SJSA1 (cell line): ENCODE measurements at regions not wholly inside any gene's neighbourhood (a gene's known extent, or its start where the extent isn't known, plus 50 kb on each side); places are given as distances from the start of the nearest gene placed in this dataset.
"Not testable (repeated sequence)": the region's sequence is repeated elsewhere in the genome, so short reads cannot be mapped to it uniquely, and the experiment has no call there.

Source experiments
- DNase-seq, 2 experiments: peaks; one replicate each; pipeline ENCODE4 v3.0.0-alpha.2; 2015 to 2020; ENCODE audit warnings: low spot score in 2 of 2, low read depth in 1 of 2
- H3K27ac ChIP-seq: fragments of 250-450 bp; sonication (Bioruptor Pico); 2 replicates; pipeline ENCODE4 v1.5.1; 2020; ENCODE audit warnings: mild to moderate bottlenecking, moderate library complexity
- H3K27me3 ChIP-seq: fragments of 250-450 bp; sonication (Bioruptor Pico); replicated peaks from 2 replicates; pipeline ENCODE4 v1.5.1; 2020; ENCODE audit warnings: mild to moderate bottlenecking, moderate library complexity
- H3K36me3 ChIP-seq: fragments of 250-450 bp; sonication (Bioruptor Pico); 2 replicates; pipeline ENCODE4 v1.5.1; 2020; ENCODE audit warnings: mild to moderate bottlenecking
- H3K4me1 ChIP-seq: fragments of 250-450 bp; sonication (Bioruptor Pico); replicated peaks from 2 replicates; pipeline ENCODE4 v1.6.1; 2021; ENCODE audit warnings: mild to moderate bottlenecking
- H3K4me3 ChIP-seq: fragments of 250-450 bp; sonication (Bioruptor Pico); 2 replicates; pipeline ENCODE4 v1.5.1; 2020; ENCODE audit warnings: mild to moderate bottlenecking
- H3K9me3 ChIP-seq: fragments of 250-450 bp; sonication (Bioruptor Pico); replicated peaks from 2 replicates; pipeline ENCODE4 v1.5.1; 2020; ENCODE audit warnings: mild to moderate bottlenecking

DNA sequence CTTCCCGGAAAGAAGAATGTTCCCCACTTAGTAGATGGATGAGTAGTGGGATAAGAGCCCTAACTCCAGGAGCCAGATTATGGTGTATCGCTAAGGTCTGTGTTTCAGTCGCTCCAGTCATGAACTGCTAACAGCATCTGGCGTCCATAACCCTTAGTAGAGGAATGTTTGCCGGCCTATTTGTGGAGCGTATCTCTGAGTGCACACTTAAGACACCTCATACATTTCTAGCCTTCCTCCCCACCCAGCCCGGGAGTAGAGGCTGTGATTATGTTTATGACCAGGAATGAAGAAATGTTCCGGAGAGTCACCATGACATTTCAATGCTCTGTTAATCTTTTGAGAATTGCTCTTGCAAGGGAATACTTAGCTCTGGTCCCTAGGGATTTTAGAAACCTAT lies 251.1 kb upstream of the SOX4 start:
- Histone ChIP-seq H3K36me3 (no peaks in the 10 kb centered on the region), H3K27ac (no peak overlapping the region), H3K4me1 (no peaks in the 10 kb centered on the region), H3K9me3 (no peaks in the 10 kb centered on the region), H3K4me3 (no peak overlapping the region), H3K27me3 (no peaks in the 10 kb centered on the region)
- no peak for DNase-seq

DNA sequence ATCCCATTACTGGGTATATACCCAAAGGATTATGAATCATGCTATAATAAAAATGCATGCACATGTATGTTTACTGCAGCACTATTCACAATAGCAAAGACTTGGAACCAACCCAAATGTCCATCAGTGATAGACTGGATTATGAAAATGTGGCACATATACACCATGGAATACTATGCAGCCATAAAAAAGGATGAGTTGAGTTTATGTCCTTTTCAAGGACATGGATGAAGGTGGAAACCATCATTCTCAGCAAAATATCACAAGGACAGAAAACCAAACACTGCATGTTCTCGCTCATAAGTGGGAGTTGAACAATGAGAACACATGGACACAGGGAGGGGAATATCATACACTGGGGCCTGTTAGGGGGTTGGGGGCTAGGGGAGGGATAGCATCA lies 247.8 kb upstream of the SOX4 start:
- not testable (repeated sequence) for DNase-seq, H3K4me3 ChIP-seq, H3K36me3 ChIP-seq, H3K4me1 ChIP-seq, H3K9me3 ChIP-seq, H3K27me3 ChIP-seq, H3K27ac ChIP-seq

DNA sequence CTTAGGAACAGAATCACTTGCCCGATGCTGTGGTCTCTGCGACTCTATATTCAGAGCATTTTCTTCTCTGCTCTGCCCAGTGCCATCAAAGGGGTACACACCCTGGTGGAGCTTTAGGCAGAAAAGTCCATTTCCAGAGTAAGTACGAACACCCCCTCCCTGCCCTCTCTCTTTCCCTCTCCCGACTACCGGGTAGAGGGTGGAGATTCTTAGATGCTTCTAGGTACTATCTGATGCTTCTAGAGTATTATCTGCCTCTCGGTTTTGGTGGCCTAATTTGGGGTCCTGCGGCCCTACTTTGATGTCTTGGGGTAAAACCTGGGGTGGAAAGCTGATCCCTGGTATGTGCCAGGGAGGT lies 245.4 kb upstream of the SOX4 start:
- no peak overlapping the region for H3K27ac ChIP-seq
- no peak overlapping the region for H3K4me3 ChIP-seq
- H3K36me3 ChIP-seq, result no peaks in the 10 kb centered on the region
- H3K27me3 ChIP-seq, result no peaks in the 10 kb centered on the region
- no peaks in the 10 kb centered on the region for H3K4me1 ChIP-seq
- H3K9me3 ChIP-seq, result no peaks in the 10 kb centered on the region
- no peak for DNase-seq

DNA sequence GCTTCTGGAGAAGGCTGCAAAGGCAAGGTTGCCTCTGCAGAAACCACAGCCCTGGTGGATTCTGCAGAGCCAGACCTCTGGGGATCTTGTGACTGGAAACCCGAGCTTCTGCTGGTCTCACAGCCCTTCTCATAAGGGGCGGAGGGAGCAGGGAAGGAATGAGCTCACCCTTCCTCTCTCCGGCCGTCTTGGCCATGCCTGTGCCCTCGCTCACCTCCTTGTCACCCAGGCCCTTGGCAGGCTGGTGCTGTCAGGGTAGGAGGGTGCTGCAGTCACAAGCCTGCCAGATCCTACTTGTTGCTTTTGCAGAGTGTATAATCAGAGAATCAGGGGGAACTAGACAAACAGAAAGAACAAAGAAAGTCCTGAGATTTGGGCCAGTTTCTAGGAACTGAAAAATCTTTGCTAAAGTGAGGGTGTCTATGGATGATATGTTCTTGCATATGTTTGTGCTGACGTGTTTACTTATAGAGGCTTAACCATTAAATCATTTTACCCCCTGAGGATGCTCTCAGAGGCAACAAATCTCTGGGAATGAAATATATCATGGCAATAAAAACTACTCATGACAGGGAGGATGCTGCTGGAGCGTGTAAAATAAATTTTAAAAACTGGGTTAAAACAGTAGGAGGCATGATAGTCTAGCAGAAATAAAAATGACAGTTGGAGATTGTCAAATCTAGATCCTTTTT lies 244.9 kb upstream of the SOX4 start:
- Histone ChIP-seq H3K36me3 (no peaks in the 10 kb centered on the region), H3K27me3 (no peaks in the 10 kb centered on the region), H3K27ac (no peak overlapping the region), H3K4me3 (no peak overlapping the region), H3K4me1 (no peaks in the 10 kb centered on the region), H3K9me3 (no peaks in the 10 kb centered on the region)
- DNase-seq, result no peak

DNA sequence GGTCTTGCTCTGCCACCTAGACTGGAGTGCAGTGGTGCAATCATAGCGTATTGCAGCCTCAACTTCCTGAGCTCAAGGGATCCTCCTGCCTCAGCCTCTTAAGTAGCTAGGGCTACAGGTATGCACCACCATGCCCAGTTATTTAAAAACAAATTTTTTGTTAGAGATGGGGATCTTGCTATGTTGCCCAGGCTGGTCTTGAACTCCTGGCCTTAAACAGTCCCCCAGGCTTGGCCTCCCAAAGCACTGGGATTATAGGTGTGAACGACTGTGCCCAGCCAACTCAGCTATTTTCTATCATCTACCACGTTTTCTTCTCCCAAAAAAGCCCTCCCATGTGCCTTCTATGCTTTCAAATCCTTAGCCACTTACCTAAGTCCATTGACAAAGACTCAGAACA lies 243.7 kb upstream of the SOX4 start:
- Histone ChIP-seq H3K36me3 (no peaks in the 10 kb centered on the region), H3K4me3 (no peak overlapping the region), H3K27ac (no peak overlapping the region), H3K27me3 (no peaks in the 10 kb centered on the region), H3K9me3 (no peaks in the 10 kb centered on the region), H3K4me1 (no peaks in the 10 kb centered on the region)
- no peak for DNase-seq

DNA sequence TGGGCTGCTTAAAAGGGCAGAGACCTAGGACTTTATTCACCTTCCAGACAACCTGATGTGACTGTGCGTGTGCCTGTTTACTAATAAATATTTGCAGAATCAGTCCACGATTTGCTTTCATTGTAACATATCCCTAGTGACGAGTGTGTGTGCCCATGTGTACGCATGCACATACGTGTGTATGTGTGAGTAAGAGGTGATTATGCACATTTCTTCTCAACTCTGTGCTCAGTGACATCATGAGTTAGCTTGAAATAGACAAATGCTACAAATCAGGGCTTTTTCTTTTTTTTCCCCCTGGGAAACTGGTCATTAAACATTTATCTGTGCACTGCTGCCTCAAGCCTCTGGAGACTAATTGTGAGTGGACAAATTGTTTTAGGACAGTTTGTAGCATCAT lies 242.6 kb upstream of the SOX4 start:
- Histone ChIP-seq H3K36me3 (no peaks in the 10 kb centered on the region), H3K4me1 (no peaks in the 10 kb centered on the region)
- no peak for DNase-seq

DNA sequence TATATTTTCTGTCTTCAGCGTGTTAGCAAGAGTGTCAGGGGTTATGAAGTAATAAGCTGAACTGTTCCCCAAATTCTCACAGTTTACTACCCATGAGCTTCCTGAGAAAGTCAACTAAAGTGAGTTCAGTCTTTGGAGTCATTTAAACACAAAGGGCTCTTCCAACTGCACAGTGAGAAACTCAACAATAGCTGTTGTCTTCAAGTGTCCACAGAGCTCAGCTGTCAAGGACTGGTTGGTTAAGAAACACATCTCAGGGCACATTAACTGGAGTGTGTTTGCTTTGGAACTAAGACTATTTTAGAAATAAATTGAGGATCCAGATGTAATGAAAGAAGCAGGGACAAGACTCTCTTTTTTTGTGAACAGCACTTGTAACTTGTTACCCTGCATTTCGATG lies 241.4 kb upstream of the SOX4 start:
- no peaks in the 10 kb centered on the region for H3K9me3 ChIP-seq
- H3K27me3 ChIP-seq, result no peaks in the 10 kb centered on the region
- H3K36me3 ChIP-seq, result no peaks in the 10 kb centered on the region
- no peaks in the 10 kb centered on the region for H3K4me1 ChIP-seq
- H3K27ac ChIP-seq, result no peak overlapping the region
- H3K4me3 ChIP-seq, result no peak overlapping the region
- DNase-seq, result no peak

More for the DNA sequence above, 242.6 kb upstream of the SOX4 start:
- Histone ChIP-seq H3K27ac (no peak overlapping the region), H3K9me3 (no peaks in the 10 kb centered on the region), H3K4me3 (no peak overlapping the region), H3K27me3 (no peaks in the 10 kb centered on the region)

DNA sequence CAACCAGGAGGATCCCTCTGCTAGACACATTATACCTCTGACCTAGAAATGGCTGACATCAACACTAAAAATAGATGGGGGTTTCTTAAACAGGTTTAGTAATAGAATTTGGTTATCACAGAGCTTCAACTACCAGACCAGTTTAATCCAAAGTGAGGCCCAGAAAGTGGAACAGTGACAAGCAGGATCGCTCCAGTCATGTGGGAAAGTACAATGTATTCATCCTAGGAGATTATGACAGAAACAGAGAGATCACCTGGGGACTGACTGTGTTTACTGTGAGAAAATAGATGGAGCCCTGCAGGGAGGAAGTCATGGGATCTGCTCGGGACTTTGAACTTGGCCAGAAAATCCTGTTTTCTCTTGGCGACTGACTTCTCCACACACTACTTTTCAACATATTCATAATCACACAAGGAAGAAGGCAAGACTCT lies 238.7 kb upstream of the SOX4 start:
- no peaks in the 10 kb centered on the region for H3K9me3 ChIP-seq
- no peak overlapping the region for H3K4me3 ChIP-seq
- no peaks in the 10 kb centered on the region for H3K36me3 ChIP-seq
- no peak for DNase-seq
- no peaks in the 10 kb centered on the region for H3K4me1 ChIP-seq
- no peak overlapping the region for H3K27ac ChIP-seq
- H3K27me3 ChIP-seq, result no peaks in the 10 kb centered on the region

DNA sequence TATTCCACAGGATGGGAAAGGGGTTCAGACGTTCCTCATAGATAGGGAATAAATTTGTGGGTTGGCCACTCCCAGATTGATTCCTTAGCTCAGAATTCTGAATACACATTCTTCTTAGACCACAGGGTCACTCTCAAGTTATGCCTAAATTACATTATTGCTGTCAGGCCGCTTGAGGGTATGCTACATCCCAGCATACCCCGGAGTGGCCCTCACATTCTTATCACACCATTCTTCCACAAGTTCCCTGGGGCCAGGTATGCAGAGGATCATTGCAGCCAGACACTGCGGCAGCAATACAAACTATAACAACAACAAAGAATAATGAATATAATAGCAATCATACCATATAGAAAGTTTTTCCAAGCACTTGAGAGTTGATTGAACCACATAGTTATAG lies 237.9 kb upstream of the SOX4 start:
- DNase-seq, result no peak
- H3K27me3 ChIP-seq, result no peaks in the 10 kb centered on the region
- no peaks in the 10 kb centered on the region for H3K9me3 ChIP-seq
- H3K36me3 ChIP-seq, result no peaks in the 10 kb centered on the region
- no peak overlapping the region for H3K4me3 ChIP-seq
- no peaks in the 10 kb centered on the region for H3K4me1 ChIP-seq
- H3K27ac ChIP-seq, result no peak overlapping the region

DNA sequence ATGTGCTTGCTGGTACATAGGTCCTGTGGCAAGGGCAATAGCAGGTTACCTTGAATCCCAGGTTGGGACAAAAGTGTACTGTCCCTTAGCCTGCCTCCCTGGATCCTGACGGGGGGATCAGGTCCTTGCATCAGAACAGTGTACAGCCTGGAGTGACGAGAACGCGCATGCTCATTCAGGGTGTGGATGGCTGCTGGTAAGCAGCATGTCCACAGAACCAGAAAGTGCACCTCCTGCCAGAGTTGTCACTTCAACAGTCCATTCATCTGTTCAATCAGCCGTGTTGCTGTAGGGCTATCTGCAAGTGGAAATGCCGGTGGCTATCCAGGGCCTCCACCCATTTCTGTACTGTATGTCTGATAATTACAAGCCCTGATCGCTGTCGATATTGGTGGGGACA lies 236.3 kb upstream of the SOX4 start:
- H3K4me1 ChIP-seq, result no peaks in the 10 kb centered on the region
- H3K27ac ChIP-seq, result no peak overlapping the region
- no peak overlapping the region for H3K4me3 ChIP-seq
- no peak for DNase-seq
- H3K9me3 ChIP-seq, result no peaks in the 10 kb centered on the region
- no peaks in the 10 kb centered on the region for H3K36me3 ChIP-seq
- H3K27me3 ChIP-seq, result no peaks in the 10 kb centered on the region

DNA sequence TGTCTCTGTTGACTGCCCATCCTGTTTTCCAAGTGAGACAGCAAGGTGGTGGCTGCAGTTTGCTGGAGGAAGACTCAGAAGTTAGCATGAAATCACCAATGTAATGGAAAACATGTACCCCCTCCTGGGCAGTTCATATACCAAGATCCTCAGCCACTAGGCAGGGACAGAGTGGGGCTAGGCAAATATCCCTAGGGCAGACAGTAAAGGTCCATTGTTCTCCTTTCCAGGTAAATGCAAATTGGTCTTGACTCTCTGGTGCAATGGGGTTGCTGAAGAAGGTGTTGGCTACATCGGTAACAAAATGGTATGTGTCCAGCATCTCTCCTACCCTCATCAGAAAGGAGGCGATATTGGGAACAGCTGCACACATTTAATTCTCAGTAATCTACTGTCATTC lies 233.6 kb upstream of the SOX4 start:
- no peaks in the 10 kb centered on the region for H3K4me1 ChIP-seq
- no peak overlapping the region for H3K4me3 ChIP-seq
- DNase-seq, result no peak
- H3K27ac ChIP-seq, result no peak overlapping the region
- no peaks in the 10 kb centered on the region for H3K9me3 ChIP-seq
- H3K27me3 ChIP-seq, result no peaks in the 10 kb centered on the region
- no peaks in the 10 kb centered on the region for H3K36me3 ChIP-seq

DNA sequence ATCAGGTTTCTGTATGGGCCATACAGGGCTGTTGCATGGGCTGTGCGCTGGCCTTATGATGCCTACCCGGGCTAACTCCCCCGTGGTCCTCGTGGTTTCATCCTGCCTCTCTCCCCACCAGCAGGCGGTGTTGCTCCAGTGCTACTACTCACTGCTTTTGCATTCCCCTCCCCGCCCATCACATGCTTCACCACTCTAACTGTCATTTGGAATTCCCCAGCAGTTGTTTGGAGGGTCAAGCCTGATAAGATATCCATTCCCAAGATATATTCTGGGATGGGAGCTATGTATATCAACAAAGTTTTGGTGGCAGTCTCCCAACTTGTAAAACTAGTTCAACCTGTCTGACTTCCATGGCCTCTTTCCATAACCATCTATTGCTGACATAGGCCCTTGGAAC lies 233.2 kb upstream of the SOX4 start:
- Histone ChIP-seq H3K27ac (no peak overlapping the region), H3K36me3 (no peaks in the 10 kb centered on the region), H3K9me3 (no peaks in the 10 kb centered on the region), H3K27me3 (no peaks in the 10 kb centered on the region), H3K4me3 (no peak overlapping the region), H3K4me1 (no peaks in the 10 kb centered on the region)
- DNase-seq, result no peak

DNA sequence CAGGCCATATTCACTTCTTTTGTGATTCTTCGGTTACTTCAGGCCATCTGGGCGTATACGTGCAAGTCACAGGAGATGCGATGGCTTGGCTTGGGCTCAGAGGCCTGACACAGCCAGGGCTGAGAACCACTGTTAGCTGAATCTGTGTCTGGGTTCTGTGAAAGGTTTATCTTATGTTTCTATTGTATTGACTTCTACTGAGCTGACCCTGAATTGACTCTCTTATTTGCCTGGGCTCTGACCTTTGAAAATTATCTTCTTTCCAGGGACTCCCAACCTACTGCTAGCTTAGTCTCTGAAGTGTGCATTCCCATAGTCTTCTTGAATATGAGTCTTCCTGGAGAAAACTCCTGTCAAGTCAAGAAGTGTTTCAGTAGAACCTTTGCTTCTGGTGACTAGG lies 226.4 kb upstream of the SOX4 start:
- Histone ChIP-seq H3K36me3 (no peaks in the 10 kb centered on the region), H3K4me1 (peaks cover 9% of the 10 kb centered on the region), H3K27me3 (no peaks in the 10 kb centered on the region), H3K27ac (no peak overlapping the region), H3K9me3 (no peaks in the 10 kb centered on the region), H3K4me3 (no peak overlapping the region)
- no peak for DNase-seq

DNA sequence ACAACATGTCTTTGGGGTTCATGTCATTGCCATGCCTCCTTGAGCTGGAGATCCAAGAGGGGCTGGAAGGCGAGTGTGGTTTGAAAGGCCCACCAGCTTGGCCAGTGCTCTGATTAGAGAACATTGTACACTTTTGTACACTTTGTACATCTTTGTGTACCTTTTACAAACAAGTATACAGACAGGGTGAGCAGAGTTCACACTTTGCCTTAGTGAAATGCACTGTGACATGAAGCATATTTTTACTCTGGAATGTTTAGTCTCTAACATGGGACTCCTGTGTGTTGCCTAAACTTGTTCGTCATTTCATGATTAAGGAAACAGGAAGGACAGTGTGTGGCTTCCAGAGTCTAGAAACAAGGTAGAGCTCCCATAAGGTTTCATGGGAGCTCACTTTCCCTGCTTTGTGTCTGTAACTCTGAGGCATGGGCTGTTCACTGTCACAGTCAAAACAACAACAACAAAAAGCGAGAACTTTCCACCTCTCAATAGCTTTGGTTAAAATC lies 225.8 kb upstream of the SOX4 start:
- Histone ChIP-seq H3K9me3 (no peaks in the 10 kb centered on the region), H3K36me3 (no peaks in the 10 kb centered on the region), H3K27me3 (no peaks in the 10 kb centered on the region), H3K4me1 (peaks cover 9% of the 10 kb centered on the region), H3K4me3 (no peak overlapping the region), H3K27ac (no peak overlapping the region)
- no peak for DNase-seq

DNA sequence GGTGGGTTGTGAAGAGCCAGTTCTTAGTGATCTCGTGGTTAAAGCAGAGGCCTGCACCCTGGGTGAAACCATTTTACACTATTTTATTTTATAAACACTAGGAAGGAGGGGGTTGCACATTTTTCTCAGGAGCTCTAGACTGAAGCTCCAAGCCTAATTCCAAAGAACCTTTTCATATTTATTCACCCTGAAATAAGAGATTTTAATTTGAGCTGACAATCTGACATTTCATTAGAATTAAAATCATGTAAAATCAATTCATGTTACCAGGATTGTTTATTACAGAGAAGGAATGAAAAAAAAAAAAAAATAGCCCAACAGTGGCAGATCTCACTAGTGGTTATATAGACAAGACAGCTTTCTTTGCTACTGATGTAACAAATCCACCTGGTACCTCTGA lies 222.5 kb upstream of the SOX4 start:
- H3K27me3 ChIP-seq, result no peaks in the 10 kb centered on the region
- peaks cover 9% of the 10 kb centered on the region for H3K4me1 ChIP-seq
- H3K36me3 ChIP-seq, result no peaks in the 10 kb centered on the region
- no peak overlapping the region for H3K4me3 ChIP-seq
- DNase-seq, result no peak
- H3K9me3 ChIP-seq, result no peaks in the 10 kb centered on the region
- H3K27ac ChIP-seq, result no peak overlapping the region
